Upper lobe of left lung (tissue), 6 donors: ENCODE measurements at regions not wholly inside any gene's neighbourhood (a gene's known extent, or its start where the extent isn't known, plus 50 kb on each side); places are given as distances from the start of the nearest gene placed in this dataset.

ENCODE experiments used
- ATAC-seq, 2 donors: fragments of 200-7000 bp; cut with Tn5 transposase; one replicate each; pipeline ENCODE4 v1.9.1; 2022; ENCODE audit warnings: mild to moderate bottlenecking in 2 of 2, moderate library complexity in 2 of 2; ENCODE audit not compliant: low FRiP score in 2 of 2
- DNase-seq, 2 donors: peaks; one replicate each; pipeline ENCODE4 v3.0.0-alpha.2; 2019 to 2020
- H3K27ac ChIP-seq, 4 donors: fragments of 200-600 bp; sonication (generic); one replicate each; pipeline ENCODE4 v1.5.1; 2016 to 2019
- H3K27me3 ChIP-seq, 4 donors: fragments of 200-600 bp; sonication (generic); one replicate each; pipeline ENCODE4 v1.5.1; 2017 to 2019
- H3K36me3 ChIP-seq, 4 donors: fragments of 200-600 bp; sonication (generic); one replicate each; pipeline ENCODE4 v1.5.1; 2016 to 2019
- H3K4me1 ChIP-seq, 4 donors: fragments of 200-600 bp; sonication (generic); one replicate each; pipeline ENCODE4 v1.5.1; 2018 to 2019
- H3K4me3 ChIP-seq, 4 donors: fragments of 200-600 bp; sonication (generic); one replicate each; pipeline ENCODE4 v1.5.1; 2017 to 2019; ENCODE audit warnings: mild to moderate bottlenecking in 2 of 4, moderate library complexity in 1 of 4
- H3K9me3 ChIP-seq, 4 donors: fragments of 200-600 bp; sonication (generic); one replicate each; pipeline ENCODE4 v1.5.1; 2018 to 2019
- CTCF ChIP-seq, 6 experiments: fragments of 450-650 bp in 4 of 6; fragments of 200-600 bp in 2 of 6; sonication (generic) in 2 of 6; IDR thresholded peaks; one replicate each; pipeline ENCODE4 v1.5.1; 2016 to 2019; ENCODE audit warnings: antibody characterized with exemption in 6 of 6
- EP300 ChIP-seq, 4 donors: sonication (generic); formaldehyde crosslinking; IDR thresholded peaks; one replicate each; pipeline ENCODE4 v1.5.1; 2017; ENCODE audit warnings: antibody characterized with exemption in 4 of 4, control low read depth in 2 of 4
- POLR2A ChIP-seq, 4 donors: fragments of 450-650 bp; IDR thresholded peaks; one replicate each; pipeline ENCODE4 v1.5.1; 2016 to 2017; ENCODE audit warnings: antibody characterized with exemption in 4 of 4, mild to moderate bottlenecking in 2 of 4
- POLR2AphosphoS5 ChIP-seq, 2 donors: sonication (generic); formaldehyde crosslinking; IDR thresholded peaks; one replicate each; pipeline ENCODE4 v1.5.1; 2017; ENCODE audit warnings: antibody characterized with exemption in 2 of 2
- WGBS, 2 donors: methylation state at CpG; one replicate each; pipeline ENCODE4 v1.1.5; 2017 to 2018; 5-methylcytosine and 5-hydroxymethylcytosine counted together
- donor health status: DM: no; HTN: no; CAD: no; lungs with moderate emphysema.
- donor health status: DM: no; HTN: yes; CAD: no; lungs with severe emphysema.

GRCh38 chr9:91155746-91156376, 205.9 kb downstream of the AUH start:
- H3K4me1 ChIP-seq = peaks cover 0 to 22% (median 7%) of the 10 kb centered on the region in 4 donors
- no peak overlapping the region for H3K4me3 ChIP-seq
- TF ChIP-seq POLR2A (IDR thresholded peaks at IDR 0.05) (no peak), EP300 (IDR thresholded peaks at IDR 0.05) (no peak), CTCF (IDR thresholded peaks at IDR 0.05) (no peak)
- DNase-seq = no peak
- H3K36me3 ChIP-seq = no peaks in the 10 kb centered on the region
- H3K27me3 ChIP-seq = no peaks in the 10 kb centered on the region
- no peak for ATAC-seq
- H3K9me3 ChIP-seq = no peaks in the 10 kb centered on the region
- no peak overlapping the region for H3K27ac ChIP-seq
- 92 to 95% methylated on average over 7 of the region's 7 CpGs for WGBS, 2 donors

- Histone ChIP-seq H3K27ac (peak overlapping the region in 2 of 4 donors; percentile 47 to 64), H3K9me3 (no peaks in the 10 kb centered on the region), H3K36me3 (no peaks in the 10 kb centered on the region), H3K4me3 (no peak overlapping the region), H3K4me1 (peaks cover 0 to 22% (median 7%) of the 10 kb centered on the region in 4 donors), H3K27me3 (no peaks in the 10 kb centered on the region)
- no peak for TF ChIP-seq EP300 (IDR thresholded peaks at IDR 0.05)
- TF ChIP-seq CTCF (IDR thresholded peaks at IDR 0.05) = no peak
- peak in 1 of 2 donors; percentile 29 for TF ChIP-seq POLR2AphosphoS5 (IDR thresholded peaks at IDR 0.05)
- TF ChIP-seq POLR2A (IDR thresholded peaks at IDR 0.05) = peak in 1 of 4 donors; percentile 39
- 71 to 82% methylated on average over 10 of the region's 10 CpGs for WGBS, 2 donors
- peak; percentile 43 to 67 for ATAC-seq
- DNase-seq = peak in 1 of 2 donors; percentile 80
Measured at GRCh38 chr9:91156451-91157234, 205.1 kb downstream of the AUH start.

GRCh38 chr9:91157883-91158282, 203.8 kb downstream of the AUH start:
- H3K4me1 ChIP-seq = peaks cover 7 to 29% (median 16%) of the 10 kb centered on the region in 4 donors
- WGBS, 2 donors = 92 to 100% methylated on average over 2 of the region's 2 CpGs

GRCh38 chr9:91158286-91158685, 203.4 kb downstream of the AUH start:
- H3K4me1 ChIP-seq = peaks cover 7 to 33% (median 18%) of the 10 kb centered on the region in 4 donors
- 80 to 88% methylated on average over 6 of the region's 6 CpGs for WGBS, 2 donors
- DNase-seq (no peak), ATAC-seq (no peak)
- H3K27me3 ChIP-seq = no peaks in the 10 kb centered on the region
- H3K36me3 ChIP-seq = no peaks in the 10 kb centered on the region
- TF ChIP-seq CTCF (IDR thresholded peaks at IDR 0.05) (no peak), POLR2A (IDR thresholded peaks at IDR 0.05) (no peak), POLR2AphosphoS5 (IDR thresholded peaks at IDR 0.05) (no peak), EP300 (IDR thresholded peaks at IDR 0.05) (no peak)
- no peak overlapping the region for H3K4me3 ChIP-seq
- H3K27ac ChIP-seq = no peak overlapping the region
- no peaks in the 10 kb centered on the region for H3K9me3 ChIP-seq

More at GRCh38 chr9:91157883-91158282, 203.8 kb downstream of the AUH start:
- H3K36me3 ChIP-seq = no peaks in the 10 kb centered on the region
- DNase-seq (no peak), ATAC-seq (no peak)
- TF ChIP-seq CTCF (IDR thresholded peaks at IDR 0.05) (no peak), POLR2AphosphoS5 (IDR thresholded peaks at IDR 0.05) (no peak), EP300 (IDR thresholded peaks at IDR 0.05) (no peak), POLR2A (IDR thresholded peaks at IDR 0.05) (no peak)
- H3K27me3 ChIP-seq = no peaks in the 10 kb centered on the region
- no peaks in the 10 kb centered on the region for H3K9me3 ChIP-seq
- no peak overlapping the region for H3K4me3 ChIP-seq
- peak overlapping the region in 1 of 4 donors; percentile 47 for H3K27ac ChIP-seq
